IMR-90 (cell line): ENCODE measurements at regions not wholly inside any gene's neighbourhood (a gene's known extent, or its start where the extent isn't known, plus 50 kb on each side); places are given as distances from the start of the nearest gene placed in this dataset.

Source experiments
- ATAC-seq: fragments of 200-7000 bp; cut with Tn5 transposase; 2 replicates; pipeline ENCODE4 v1.9.1; 2020; ENCODE audit warnings: low read depth, mild to moderate bottlenecking, moderate library complexity
- BruUV-seq: library from RNA; stranded (reverse); fragments of 400-500 nt; replicated peaks from 2 replicates; lab custom pipeline; 2021; lab: Mats Ljungman, UMichigan
- CTCF ChIA-PET: fragments of 300-600 bp; formaldehyde crosslinking; extraction: SDS; loops from one replicate; lab custom pipeline; 2021; ENCODE audit warnings: antibody characterized with exemption; lab: Yijun Ruan, JAX
- POLR2A ChIA-PET: fragments of 300-600 bp; sonication (Branson Sonifier 250); formaldehyde crosslinking; loops from one replicate; lab custom pipeline; 2022; ENCODE audit warnings: antibody characterized with exemption; ENCODE audit not compliant: unreplicated experiment; lab: Charles Lee
- DNase-seq: peaks from one replicate; pipeline ENCODE4 v3.0.0; 2013
- H2AFZ ChIP-seq: replicated peaks from 2 replicates; pipeline ENCODE3; 2013; ENCODE audit warnings: low read length, mild to moderate bottlenecking; ENCODE audit not compliant: poor library complexity
- H2AK5ac ChIP-seq: 2 replicates; pipeline ENCODE4 v1.6.1; 2013; ENCODE audit warnings: low read depth, low read length, inconsistent platforms
- H2AK9ac ChIP-seq: replicated peaks from 2 replicates; pipeline ENCODE3; 2013; ENCODE audit warnings: mild to moderate bottlenecking, low read depth, low read length, moderate library complexity; ENCODE audit not compliant: poor library complexity
- H2BK120ac ChIP-seq: 2 replicates; pipeline ENCODE4 v1.6.1; 2013; ENCODE audit warnings: low read depth, low read length, inconsistent platforms
- H2BK15ac ChIP-seq: 3 replicates; pipeline ENCODE4 v1.6.1; 2013; ENCODE audit warnings: low read depth, low read length, inconsistent platforms
- H2BK20ac ChIP-seq: 2 replicates; pipeline ENCODE4 v1.6.1; 2013; ENCODE audit warnings: low read depth, mild to moderate bottlenecking, inconsistent platforms, low read length, moderate library complexity
- H2BK5ac ChIP-seq: 2 replicates; pipeline ENCODE4 v1.6.1; 2013; ENCODE audit warnings: mild to moderate bottlenecking, low read depth, low read length, inconsistent platforms; ENCODE audit not compliant: poor library complexity, severe bottlenecking
- H3K14ac ChIP-seq: replicated peaks from 2 replicates; pipeline ENCODE4 v1.6.1; 2013; ENCODE audit warnings: low read depth, low read length, inconsistent platforms
- H3K18ac ChIP-seq: 2 replicates; pipeline ENCODE4 v1.6.1; 2013; ENCODE audit warnings: low read depth, low read length, control low read depth
- H3K23ac ChIP-seq: 2 replicates; pipeline ENCODE4 v1.6.1; 2013; ENCODE audit warnings: low read depth, low read length, inconsistent platforms
- H3K27ac ChIP-seq: 2 replicates; pipeline ENCODE4 v1.5.1; 2013; ENCODE audit warnings: mild to moderate bottlenecking, control low read depth, low read length; ENCODE audit not compliant: insufficient read depth
- H3K27me3 ChIP-seq: 2 replicates; pipeline ENCODE4 v1.6.1; 2013; ENCODE audit warnings: low read length; ENCODE audit not compliant: control insufficient read depth, insufficient read depth
- H3K36me3 ChIP-seq: 2 replicates; pipeline ENCODE4 v1.6.1; 2013; ENCODE audit warnings: low read length, mixed read lengths; ENCODE audit not compliant: control insufficient read depth, insufficient read depth
- H3K4ac ChIP-seq: 2 replicates; pipeline ENCODE4 v1.6.1; 2013; ENCODE audit warnings: low read depth, low read length, inconsistent platforms
- H3K4me1 ChIP-seq: 2 replicates; pipeline ENCODE4 v1.6.1; 2013; ENCODE audit warnings: low read length, mixed read lengths; ENCODE audit not compliant: control insufficient read depth, insufficient read depth
- H3K4me2 ChIP-seq: 2 replicates; pipeline ENCODE4 v1.6.1; 2013; ENCODE audit warnings: low read depth, mild to moderate bottlenecking, control low read depth, low read length, moderate library complexity
- H3K4me3 ChIP-seq: 2 replicates; pipeline ENCODE4 v1.5.1; 2013; ENCODE audit warnings: low read depth, mild to moderate bottlenecking, control low read depth, low read length, moderate library complexity; ENCODE audit not compliant: insufficient read depth
- H3K56ac ChIP-seq: 2 replicates; pipeline ENCODE4 v1.6.1; 2013; ENCODE audit warnings: low read length, inconsistent platforms; ENCODE audit not compliant: insufficient read depth; ENCODE audit errors: extremely low read depth
- H3K79me1 ChIP-seq, 2 experiments: 2 replicates each; pipeline ENCODE4 v1.6.1; 2013; ENCODE audit warnings: low read length in 2 of 2, inconsistent platforms in 1 of 2, low read depth in 1 of 2
- H3K9ac ChIP-seq: 2 replicates; pipeline ENCODE4 v1.6.1; 2013; ENCODE audit warnings: low read depth, low read length, control low read depth
- H3K9me1 ChIP-seq: 2 replicates; pipeline ENCODE4 v1.6.1; 2013; ENCODE audit warnings: low read length, inconsistent platforms; ENCODE audit not compliant: insufficient read depth
- H3K9me3 ChIP-seq: 2 replicates; pipeline ENCODE4 v1.6.1; 2013; ENCODE audit warnings: low read length; ENCODE audit not compliant: control insufficient read depth, insufficient read depth
- H4K20me1 ChIP-seq: 2 replicates; pipeline ENCODE4 v1.6.1; 2013; ENCODE audit warnings: low read length, inconsistent platforms; ENCODE audit not compliant: insufficient read depth
- H4K5ac ChIP-seq: 2 replicates; pipeline ENCODE4 v1.6.1; 2013; ENCODE audit warnings: mild to moderate bottlenecking, low read depth, low read length, control low read depth
- H4K8ac ChIP-seq, 2 experiments: 2 replicates each; pipeline ENCODE4 v1.6.1; 2013; ENCODE audit warnings: low read depth in 2 of 2, low read length in 2 of 2, control low read depth in 1 of 2, inconsistent platforms in 1 of 2
- H4K91ac ChIP-seq: 2 replicates; pipeline ENCODE4 v1.6.1; 2013; ENCODE audit warnings: low read depth, low read length, inconsistent platforms; ENCODE audit not compliant: insufficient read depth
- RFX5 ChIP-seq: IDR thresholded peaks from 2 replicates; pipeline ENCODE4 v1.8.0; 2012; ENCODE audit warnings: low read depth, mild to moderate bottlenecking, low read length, moderate library complexity
- WGBS, 2 experiments: methylation state at CpG; one replicate each; pipeline versions ENCODE4 v1.1.5 to v1.1.7; 2013; ENCODE audit warnings: missing lambda C conversion rate in 2 of 2; ENCODE audit not compliant: insufficient read length in 1 of 2; ENCODE audit errors: extremely low coverage in 2 of 2; 5-methylcytosine and 5-hydroxymethylcytosine counted together
- dilution Hi-C: fragments of 300-500 bp; cut with HindIII; formaldehyde crosslinking; loops from one replicate; pipeline ENCODE4 v1.14.3; 2018; ENCODE audit warnings: low sequenced_read_pairs; ENCODE audit not compliant: unreplicated experiment
- in situ Hi-C: fragments of 300-500 bp; cut with MboI; formaldehyde crosslinking; loops from 3 replicates; pipeline ENCODE4 v1.14.3; 2019; ENCODE audit warnings: low sequenced_read_pairs, inconsistent platforms, mixed read lengths
- intact Hi-C: fragments of 100-400 bp; cut with micrococcal nuclease; formaldehyde crosslinking; loops from 2 replicates; pipeline ENCODE4 v1.10.0; 2022

DNA sequence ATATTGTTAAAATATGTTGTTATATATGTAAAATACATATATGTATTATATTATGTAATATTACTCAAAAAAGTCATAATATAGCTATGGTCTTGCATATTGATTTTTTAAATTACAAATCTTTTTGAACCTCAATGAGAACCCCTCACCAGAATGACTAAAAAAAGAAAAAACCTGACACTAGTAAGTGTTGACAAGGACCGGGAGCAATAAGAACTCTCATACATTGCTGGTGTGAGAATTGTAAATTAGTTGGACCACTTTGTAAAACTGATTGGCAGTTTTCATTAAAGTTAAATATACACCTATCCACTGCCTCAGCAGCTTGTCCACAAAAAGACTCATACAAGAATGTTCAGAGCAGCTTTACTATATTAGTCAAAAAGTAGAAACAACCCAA, 280.0 kb downstream of the BMP7 start:
- no peak overlapping the region for H3K4me3 ChIP-seq
- no peak overlapping the region for H3K23ac ChIP-seq
- H3K9me3 ChIP-seq = peaks cover 3% of the 10 kb centered on the region
- no TSS peak for BruUV-seq
- H3K18ac ChIP-seq = no peak overlapping the region
- H3K14ac ChIP-seq = no peak overlapping the region
- H2BK20ac ChIP-seq = no peak overlapping the region
- no peak for TF ChIP-seq RFX5
- no CpG with 5 or more reads among the region's 1 CpG for WGBS, 2 experiments
- no peak overlapping the region for H2AK9ac ChIP-seq
- no peak overlapping the region for H2AFZ ChIP-seq
- no peak overlapping the region for H2BK120ac ChIP-seq
- H3K36me3 ChIP-seq = no peaks in the 10 kb centered on the region
- intact Hi-C loops = no loop called here
- ATAC-seq (no peak), DNase-seq (no peak)
- H2BK15ac ChIP-seq = no peak overlapping the region
- no peaks in the 10 kb centered on the region for H3K27me3 ChIP-seq
- H4K91ac ChIP-seq = no peak overlapping the region
- dilution Hi-C loops = no loop called here
- CTCF ChIA-PET = no interaction called here
- no peaks in the 10 kb centered on the region for H4K20me1 ChIP-seq
- no peak overlapping the region for H3K4me2 ChIP-seq
- H2AK5ac ChIP-seq = no peak overlapping the region
- POLR2A ChIA-PET = interaction anchor here (0.6 kb wide), 1 partner anchor 1768 kb away, joined by 11 read pairs; no protein-coding TSS in a partner anchor
- H3K9me1 ChIP-seq = no peaks in the 10 kb centered on the region
- no peaks in the 10 kb centered on the region for H3K79me1 ChIP-seq
- in situ Hi-C loops = no loop called here
- no peaks in the 10 kb centered on the region for H3K4me1 ChIP-seq
- H3K27ac ChIP-seq = no peak overlapping the region
- no peak overlapping the region for H3K9ac ChIP-seq
- H2BK5ac ChIP-seq = no peak overlapping the region
- no peak overlapping the region for H4K5ac ChIP-seq
- H3K4ac ChIP-seq = no peak overlapping the region
- no peak overlapping the region for H4K8ac ChIP-seq
- no peak overlapping the region for H3K56ac ChIP-seq
